SK-N-MC (cell line): ENCODE measurements at regions not wholly inside any gene's neighbourhood (a gene's known extent, or its start where the extent isn't known, plus 50 kb on each side); places are given as distances from the start of the nearest gene placed in this dataset.

Experiments
- EZH2 ChIP-seq: fragments of 200-600 bp; sonication (generic); IDR thresholded peaks from one replicate; pipeline ENCODE4 v1.6.1; 2017; ENCODE audit warnings: antibody characterized with exemption
- FOXP2 ChIP-seq: optimal IDR thresholded peaks from 2 replicates; pipeline ENCODE3; 2011; ENCODE audit warnings: mild to moderate bottlenecking, moderate library complexity; ENCODE audit not compliant: insufficient read depth; ENCODE audit errors: extremely low read length, control extremely low read depth
- POLR2AphosphoS5 ChIP-seq: IDR thresholded peaks from 2 replicates; pipeline ENCODE4 v1.6.1; 2012; ENCODE audit warnings: mild to moderate bottlenecking, low read depth, low read length, borderline replicate concordance

DNA sequence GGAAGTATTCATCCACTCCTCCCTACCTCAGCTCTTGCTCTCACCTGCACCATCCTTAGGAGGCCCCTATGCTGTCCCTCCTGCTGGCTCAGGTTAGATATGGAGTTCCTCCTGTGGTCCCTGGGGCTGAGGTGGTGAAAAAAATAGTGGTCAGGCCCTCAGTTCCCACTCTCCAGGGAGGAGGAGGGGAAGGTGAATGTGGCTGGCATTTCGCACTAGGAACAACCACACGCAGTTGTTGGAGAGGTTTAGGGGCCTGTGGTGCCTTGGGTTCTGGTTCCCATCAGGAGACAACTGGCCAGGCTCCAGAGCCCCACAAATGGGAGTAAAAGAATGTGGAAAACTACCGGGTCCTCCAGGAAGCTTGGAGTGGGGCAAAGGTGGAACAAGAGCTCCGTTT lies 81.7 kb upstream of the HSPA9 start:
- TF ChIP-seq EZH2 = no peak
- no peak for TF ChIP-seq POLR2AphosphoS5
- no peak for TF ChIP-seq FOXP2
